ENCODE measurements at regions not wholly inside any gene's neighbourhood (a gene's known extent, or its start where the extent isn't known, plus 50 kb on each side); places are given as distances from the start of the nearest gene placed in this dataset.

GRCh38 chr18:72075040-72075439 lies 469.1 kb downstream of the CBLN2 start:
- ChIA-PET POLR2A (ENCODE audit: low non-redundant PET) (no interaction called here), CTCF (no interaction called here)
- H3K4me1 ChIP-seq (ENCODE audit: insufficient read depth, low read length, poor library complexity, severe bottlenecking), result no peaks in the 10 kb centered on the region

GRCh38 chr18:72063001-72063400 lies 481.1 kb downstream of the CBLN2 start:
- Histone ChIP-seq H3K4me3 (ENCODE audit: low read depth, low read length, poor library complexity, severe bottlenecking) (no peak overlapping the region), H3K36me3 (ENCODE audit: insufficient read depth, low read length, poor library complexity, severe bottlenecking) (no peaks in the 10 kb centered on the region), H3K4me1 (ENCODE audit: insufficient read depth, low read length, poor library complexity, severe bottlenecking) (no peaks in the 10 kb centered on the region), H3K9me3 (ENCODE audit: low read depth, low read length, poor library complexity, severe bottlenecking) (no peaks in the 10 kb centered on the region), H3K27ac (ENCODE audit: low read depth, low read length, poor library complexity, severe bottlenecking) (no peak overlapping the region), H3K27me3 (replicated peaks; ENCODE audit: insufficient read depth, low read depth, low read length, poor library complexity) (no peaks in the 10 kb centered on the region)
- CTCF ChIA-PET, result no interaction called here
- POLR2A ChIA-PET (ENCODE audit: low non-redundant PET), result no interaction called here
- intact Hi-C loops (cut with micrococcal nuclease; ENCODE audit: unreplicated experiment), result no loop called here
- no TSS peak for BruUV-seq (replicated peaks)
- DNase-seq (ENCODE audit: low spot score), result no peak
- TF ChIP-seq EZH2 (IDR thresholded peaks at IDR 0.05; ENCODE audit: borderline replicate concordance, low read depth, low read length, poor library complexity, severe bottlenecking) (no peak), CTCF (conservative IDR thresholded peaks at IDR 0.05; ENCODE audit: low read depth, low read length) (no peak)

More at GRCh38 chr18:72075040-72075439, 469.1 kb downstream of the CBLN2 start:
- Histone ChIP-seq H3K4me3 (ENCODE audit: low read depth, low read length, poor library complexity, severe bottlenecking) (no peak overlapping the region), H3K9me3 (ENCODE audit: low read depth, low read length, poor library complexity, severe bottlenecking) (peaks cover 2% of the 10 kb centered on the region), H3K27me3 (replicated peaks; ENCODE audit: insufficient read depth, low read depth, low read length, poor library complexity) (no peaks in the 10 kb centered on the region), H3K27ac (ENCODE audit: low read depth, low read length, poor library complexity, severe bottlenecking) (no peak overlapping the region), H3K36me3 (ENCODE audit: insufficient read depth, low read length, poor library complexity, severe bottlenecking) (no peaks in the 10 kb centered on the region)
- BruUV-seq (replicated peaks), result no TSS peak
- TF ChIP-seq CTCF (conservative IDR thresholded peaks at IDR 0.05; ENCODE audit: low read depth, low read length) (no peak), EZH2 (IDR thresholded peaks at IDR 0.05; ENCODE audit: borderline replicate concordance, low read depth, low read length, poor library complexity, severe bottlenecking) (no peak)
- no peak for DNase-seq (ENCODE audit: low spot score)
- intact Hi-C loops (cut with micrococcal nuclease; ENCODE audit: unreplicated experiment), result loop anchor here (10.0 kb wide), 1 partner anchor 60 kb away; no protein-coding TSS in a partner anchor

- Histone ChIP-seq H3K27me3 (replicated peaks; ENCODE audit: insufficient read depth, low read depth, low read length, poor library complexity) (no peaks in the 10 kb centered on the region), H3K4me3 (ENCODE audit: low read depth, low read length, poor library complexity, severe bottlenecking) (no peak overlapping the region), H3K9me3 (ENCODE audit: low read depth, low read length, poor library complexity, severe bottlenecking) (no peaks in the 10 kb centered on the region), H3K36me3 (ENCODE audit: insufficient read depth, low read length, poor library complexity, severe bottlenecking) (no peaks in the 10 kb centered on the region), H3K27ac (ENCODE audit: low read depth, low read length, poor library complexity, severe bottlenecking) (no peak overlapping the region), H3K4me1 (ENCODE audit: insufficient read depth, low read length, poor library complexity, severe bottlenecking) (no peaks in the 10 kb centered on the region)
- no TSS peak for BruUV-seq (replicated peaks)
- ChIA-PET CTCF (no interaction called here), POLR2A (ENCODE audit: low non-redundant PET) (no interaction called here)
- intact Hi-C loops (cut with micrococcal nuclease; ENCODE audit: unreplicated experiment), result no loop called here
- TF ChIP-seq EZH2 (IDR thresholded peaks at IDR 0.05; ENCODE audit: borderline replicate concordance, low read depth, low read length, poor library complexity, severe bottlenecking), result no peak
- TF ChIP-seq CTCF (conservative IDR thresholded peaks at IDR 0.05; ENCODE audit: low read depth, low read length), result no peak
- no peak for DNase-seq (ENCODE audit: low spot score)
These were observed 485.3 kb downstream of the CBLN2 start for GRCh38 chr18:72058851-72059250.

All from A673 (cell line).